ENCODE measurements at regions not wholly inside any gene's neighbourhood (a gene's known extent, or its start where the extent isn't known, plus 50 kb on each side); places are given as distances from the start of the nearest gene placed in this dataset.

- CTCF ChIA-PET, result no interaction called here
- intact Hi-C loops (cut with micrococcal nuclease), result no loop called here
- ATAC-seq, result no peak
Observed at GRCh38 chr7:53413021-53413420, 377.6 kb downstream of the POM121L12 start.

GRCh38 chr7:53415816-53416215 lies 380.4 kb downstream of the POM121L12 start:
- peaks cover 0 to 7% (median 0%) of the 10 kb centered on the region in 3 experiments for H3K9me3 ChIP-seq (ENCODE audit: control insufficient read depth in 2 of 3, low read length in 3 of 3)
- intact Hi-C loops (cut with micrococcal nuclease), result no loop called here
- Mint-ChIP-seq H3K9me3 (peaks cover 8 to 62% (median 24%) of the 10 kb centered on the region in 11 donors), H3K27me3 (no peaks in the 10 kb centered on the region), H3K27ac (no peak overlapping the region), H3K4me1 (no peaks in the 10 kb centered on the region), H3K36me3 (peaks cover 0 to 12% (median 0%) of the 10 kb centered on the region in 5 donors), H3K4me3 (no peak overlapping the region)
- H3K27ac ChIP-seq (ENCODE audit: low read depth, low read length), result no peak overlapping the region
- ChIA-PET CTCF (no interaction called here), POLR2A (no interaction called here)
- no peaks in the 10 kb centered on the region for H3K27me3 ChIP-seq (ENCODE audit: control insufficient read depth in 2 of 2, insufficient read depth in 2 of 2, low read length in 2 of 2)
- no peaks in the 10 kb centered on the region for H3K36me3 ChIP-seq (ENCODE audit: control insufficient read depth in 2 of 3, insufficient read depth in 3 of 3, low read length in 3 of 3)
- ATAC-seq, result no peak
- no peak for DNase-seq
- H3K4me3 ChIP-seq (ENCODE audit: low read length), result no peak overlapping the region
- no peaks in the 10 kb centered on the region for H3K4me1 ChIP-seq (ENCODE audit: control insufficient read depth in 2 of 2, insufficient read depth in 2 of 2, low read length in 2 of 2)

More at GRCh38 chr7:53413021-53413420, 377.6 kb downstream of the POM121L12 start:
- no peaks in the 10 kb centered on the region for H3K4me1 ChIP-seq (ENCODE audit: control insufficient read depth in 2 of 2, insufficient read depth in 2 of 2, low read length in 2 of 2)
- peaks cover 4 to 47% (median 23%) of the 10 kb centered on the region in 11 donors for H3K9me3 Mint-ChIP-seq
- no peaks in the 10 kb centered on the region for H3K4me1 Mint-ChIP-seq
- H3K36me3 ChIP-seq (ENCODE audit: control insufficient read depth in 2 of 3, insufficient read depth in 3 of 3, low read length in 3 of 3), result no peaks in the 10 kb centered on the region
- H3K27ac Mint-ChIP-seq, result no peak overlapping the region
- H3K4me3 Mint-ChIP-seq, result no peak overlapping the region
- peaks cover 0 to 12% (median 0%) of the 10 kb centered on the region in 5 donors for H3K36me3 Mint-ChIP-seq
- H3K27ac ChIP-seq (ENCODE audit: low read depth, low read length), result no peak overlapping the region
- no peaks in the 10 kb centered on the region for H3K9me3 ChIP-seq (ENCODE audit: control insufficient read depth in 2 of 3, low read length in 3 of 3)
- H3K4me3 ChIP-seq (ENCODE audit: low read length), result no peak overlapping the region
- H3K27me3 ChIP-seq (ENCODE audit: control insufficient read depth in 2 of 2, insufficient read depth in 2 of 2, low read length in 2 of 2), result no peaks in the 10 kb centered on the region
- POLR2A ChIA-PET, result no interaction called here
- H3K27me3 Mint-ChIP-seq, result no peaks in the 10 kb centered on the region
- no peak for DNase-seq

DNA sequence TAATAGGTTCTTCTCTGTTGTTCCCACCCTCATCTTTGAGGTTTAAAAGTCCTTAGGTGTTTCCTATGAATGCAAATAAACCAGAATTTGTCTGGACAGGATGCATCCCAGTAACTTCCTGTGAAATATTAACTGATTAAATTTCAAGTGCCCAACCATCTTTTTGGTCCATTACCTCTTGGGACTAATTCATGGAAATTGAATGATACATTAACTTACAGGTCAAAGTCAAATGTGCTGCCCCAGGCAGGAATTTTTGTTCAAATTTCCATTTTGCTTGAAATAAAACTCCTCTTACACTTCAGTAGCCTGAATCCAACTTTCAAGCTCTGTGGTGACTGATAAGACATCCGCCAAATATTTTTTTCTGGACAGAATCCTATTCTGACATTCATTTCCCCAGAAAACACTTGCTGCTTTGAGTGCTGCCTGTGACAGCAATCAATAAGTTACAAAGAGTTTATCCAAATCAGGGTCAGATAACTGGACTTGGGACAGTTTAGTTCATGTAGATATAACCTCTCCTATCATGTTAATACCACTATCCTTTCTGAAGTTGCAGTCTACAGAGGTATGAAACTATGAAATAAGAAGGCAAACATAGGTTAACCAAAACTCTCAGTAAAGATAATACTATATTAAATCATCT lies 383.5 kb downstream of the POM121L12 start:
- ATAC-seq (no peak), DNase-seq (no peak)
- Histone ChIP-seq H3K4me1 (ENCODE audit: control insufficient read depth in 2 of 2, insufficient read depth in 2 of 2, low read length in 2 of 2) (no peaks in the 10 kb centered on the region), H3K27me3 (ENCODE audit: control insufficient read depth in 2 of 2, insufficient read depth in 2 of 2, low read length in 2 of 2) (no peaks in the 10 kb centered on the region), H3K36me3 (ENCODE audit: control insufficient read depth in 2 of 3, insufficient read depth in 3 of 3, low read length in 3 of 3) (no peaks in the 10 kb centered on the region), H3K27ac (ENCODE audit: low read depth, low read length) (no peak overlapping the region), H3K9me3 (ENCODE audit: control insufficient read depth in 2 of 3, low read length in 3 of 3) (peaks cover 0 to 12% (median 0%) of the 10 kb centered on the region in 3 experiments), H3K4me3 (ENCODE audit: low read length) (no peak overlapping the region)
- ChIA-PET CTCF (no interaction called here), POLR2A (no interaction called here)
- peaks cover 10 to 63% (median 18%) of the 10 kb centered on the region in 11 donors for H3K9me3 Mint-ChIP-seq
- no peaks in the 10 kb centered on the region for H3K4me1 Mint-ChIP-seq
- H3K27me3 Mint-ChIP-seq, result no peaks in the 10 kb centered on the region
- H3K36me3 Mint-ChIP-seq, result peaks cover 0 to 12% (median 0%) of the 10 kb centered on the region in 5 donors
- intact Hi-C loops (cut with micrococcal nuclease), result no loop called here
- no peak overlapping the region for H3K4me3 Mint-ChIP-seq
- H3K27ac Mint-ChIP-seq, result no peak overlapping the region

- no peaks in the 10 kb centered on the region for H3K4me1 Mint-ChIP-seq
- POLR2A ChIA-PET, result no interaction called here
- no peaks in the 10 kb centered on the region for H3K27me3 Mint-ChIP-seq
- Histone ChIP-seq H3K4me1 (ENCODE audit: control insufficient read depth in 2 of 2, insufficient read depth in 2 of 2, low read length in 2 of 2) (no peaks in the 10 kb centered on the region), H3K27me3 (ENCODE audit: control insufficient read depth in 2 of 2, insufficient read depth in 2 of 2, low read length in 2 of 2) (no peaks in the 10 kb centered on the region), H3K4me3 (ENCODE audit: low read length) (no peak overlapping the region), H3K36me3 (ENCODE audit: control insufficient read depth in 2 of 3, insufficient read depth in 3 of 3, low read length in 3 of 3) (no peaks in the 10 kb centered on the region), H3K27ac (ENCODE audit: low read depth, low read length) (no peak overlapping the region), H3K9me3 (ENCODE audit: control insufficient read depth in 2 of 3, low read length in 3 of 3) (peaks cover 0 to 12% (median 0%) of the 10 kb centered on the region in 3 experiments)
- peaks cover 9 to 52% (median 19%) of the 10 kb centered on the region in 11 donors for H3K9me3 Mint-ChIP-seq
- no peak overlapping the region for H3K27ac Mint-ChIP-seq
- H3K4me3 Mint-ChIP-seq, result no peak overlapping the region
- peaks cover 0 to 9% (median 0%) of the 10 kb centered on the region in 5 donors for H3K36me3 Mint-ChIP-seq
- no peak for DNase-seq
- no peak for ATAC-seq
- CTCF ChIA-PET, result no interaction called here
- intact Hi-C loops (cut with micrococcal nuclease), result no loop called here
Observed at GRCh38 chr7:53420550-53420949, 385.1 kb downstream of the POM121L12 start.

GRCh38 chr7:53422291-53422690 lies 386.9 kb downstream of the POM121L12 start:
- no peak for DNase-seq
- Histone ChIP-seq H3K4me1 (ENCODE audit: control insufficient read depth in 2 of 2, insufficient read depth in 2 of 2, low read length in 2 of 2) (no peaks in the 10 kb centered on the region), H3K36me3 (ENCODE audit: control insufficient read depth in 2 of 3, insufficient read depth in 3 of 3, low read length in 3 of 3) (no peaks in the 10 kb centered on the region), H3K4me3 (ENCODE audit: low read length) (no peak overlapping the region), H3K27me3 (ENCODE audit: control insufficient read depth in 2 of 2, insufficient read depth in 2 of 2, low read length in 2 of 2) (no peaks in the 10 kb centered on the region), H3K9me3 (ENCODE audit: control insufficient read depth in 2 of 3, low read length in 3 of 3) (peaks cover 0 to 12% (median 0%) of the 10 kb centered on the region in 3 experiments), H3K27ac (ENCODE audit: low read depth, low read length) (no peak overlapping the region)
- no peak overlapping the region for H3K27ac Mint-ChIP-seq
- H3K27me3 Mint-ChIP-seq, result no peaks in the 10 kb centered on the region
- H3K4me1 Mint-ChIP-seq, result no peaks in the 10 kb centered on the region
- no peak overlapping the region for H3K4me3 Mint-ChIP-seq
- peaks cover 0 to 5% (median 0%) of the 10 kb centered on the region in 5 donors for H3K36me3 Mint-ChIP-seq
- peaks cover 2 to 50% (median 14%) of the 10 kb centered on the region in 11 donors for H3K9me3 Mint-ChIP-seq
- intact Hi-C loops (cut with micrococcal nuclease), result no loop called here
- no peak for ATAC-seq
- POLR2A ChIA-PET, result no interaction called here
- CTCF ChIA-PET, result no interaction called here

DNA sequence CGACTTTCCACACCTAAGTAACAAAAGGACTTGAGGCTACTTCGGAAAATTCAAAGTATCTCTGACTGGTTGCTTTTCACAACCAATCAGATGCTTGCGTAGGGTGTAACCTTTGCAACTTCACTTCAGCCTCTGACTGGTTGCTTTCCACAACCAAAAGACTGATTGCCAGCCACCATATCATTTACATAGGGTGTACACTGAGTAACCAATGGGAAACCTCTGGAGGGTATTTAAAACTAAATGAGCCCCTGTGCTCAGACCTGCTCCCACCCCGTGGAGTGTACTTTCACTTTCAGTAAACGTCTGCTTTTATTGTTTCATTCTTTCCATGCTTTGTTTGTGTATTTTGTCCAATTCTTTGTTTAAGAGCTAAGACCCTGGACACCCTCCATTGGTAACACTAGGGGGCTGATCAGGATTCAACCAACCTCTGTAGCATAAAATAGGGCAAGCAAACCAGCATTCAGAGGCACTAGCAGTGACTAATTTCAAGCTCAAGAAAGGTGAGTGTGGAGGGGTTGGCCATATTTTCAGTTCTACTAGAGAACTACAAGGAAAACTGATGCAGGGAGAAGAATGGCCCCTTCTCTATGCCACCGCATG lies 390.8 kb downstream of the POM121L12 start:
- H3K36me3 ChIP-seq (ENCODE audit: control insufficient read depth in 2 of 3, insufficient read depth in 3 of 3, low read length in 3 of 3), result no peaks in the 10 kb centered on the region
- Mint-ChIP-seq H3K4me1 (no peaks in the 10 kb centered on the region), H3K4me3 (no peak overlapping the region), H3K27me3 (no peaks in the 10 kb centered on the region), H3K36me3 (peaks cover 0 to 5% (median 0%) of the 10 kb centered on the region in 5 donors), H3K27ac (peak overlapping the region in 1 of 9 donors; percentile 63), H3K9me3 (peaks cover 0 to 31% (median 10%) of the 10 kb centered on the region in 11 donors)
- ChIA-PET POLR2A (no interaction called here), CTCF (no interaction called here)
- ATAC-seq (no peak), DNase-seq (no peak)
- H3K4me1 ChIP-seq (ENCODE audit: control insufficient read depth in 2 of 2, insufficient read depth in 2 of 2, low read length in 2 of 2), result no peaks in the 10 kb centered on the region
- no peak overlapping the region for H3K27ac ChIP-seq (ENCODE audit: low read depth, low read length)
- no peak overlapping the region for H3K4me3 ChIP-seq (ENCODE audit: low read length)
- H3K9me3 ChIP-seq (ENCODE audit: control insufficient read depth in 2 of 3, low read length in 3 of 3), result peaks cover 0 to 5% (median 0%) of the 10 kb centered on the region in 3 experiments
- intact Hi-C loops (cut with micrococcal nuclease), result no loop called here
- no peaks in the 10 kb centered on the region for H3K27me3 ChIP-seq (ENCODE audit: control insufficient read depth in 2 of 2, insufficient read depth in 2 of 2, low read length in 2 of 2)

DNA sequence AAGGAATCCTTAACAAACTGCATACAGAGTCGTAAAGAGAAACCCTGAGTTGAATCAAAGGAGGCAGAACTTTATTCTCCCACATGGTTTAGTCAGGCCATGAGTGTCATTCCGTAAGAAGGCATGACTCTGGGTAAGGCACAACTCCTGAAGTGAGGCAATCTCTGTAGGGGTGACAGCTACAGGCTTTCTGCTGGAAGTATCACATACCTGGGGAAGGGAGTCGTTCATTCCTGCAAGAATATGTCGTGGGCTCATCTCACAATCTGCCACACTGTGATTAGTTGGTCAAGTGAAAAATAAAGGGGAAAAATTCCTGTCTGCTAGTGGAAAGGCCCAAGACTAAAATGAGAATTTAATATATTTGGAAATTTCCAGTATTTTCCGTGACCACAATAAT lies 392.6 kb downstream of the POM121L12 start:
- Mint-ChIP-seq H3K36me3 (peaks cover 0 to 5% (median 0%) of the 10 kb centered on the region in 5 donors), H3K27ac (no peak overlapping the region), H3K9me3 (peaks cover 0 to 25% (median 7%) of the 10 kb centered on the region in 11 donors), H3K4me3 (no peak overlapping the region), H3K4me1 (no peaks in the 10 kb centered on the region), H3K27me3 (no peaks in the 10 kb centered on the region)
- no peak for DNase-seq
- ATAC-seq, result no peak
- ChIA-PET POLR2A (interaction anchor here (0.6 kb wide), 1 partner anchor 31 kb away, joined by 4 read pairs; no protein-coding TSS in a partner anchor), CTCF (no interaction called here)
- intact Hi-C loops (cut with micrococcal nuclease), result no loop called here
- H3K4me1 ChIP-seq (ENCODE audit: control insufficient read depth in 2 of 2, insufficient read depth in 2 of 2, low read length in 2 of 2), result no peaks in the 10 kb centered on the region
- no peaks in the 10 kb centered on the region for H3K9me3 ChIP-seq (ENCODE audit: control insufficient read depth in 2 of 3, low read length in 3 of 3)
- H3K36me3 ChIP-seq (ENCODE audit: control insufficient read depth in 2 of 3, insufficient read depth in 3 of 3, low read length in 3 of 3), result no peaks in the 10 kb centered on the region
- H3K27ac ChIP-seq (ENCODE audit: low read depth, low read length), result no peak overlapping the region
- no peak overlapping the region for H3K4me3 ChIP-seq (ENCODE audit: low read length)
- H3K27me3 ChIP-seq (ENCODE audit: control insufficient read depth in 2 of 2, insufficient read depth in 2 of 2, low read length in 2 of 2), result no peaks in the 10 kb centered on the region

Data from naive thymus-derived CD4-positive, alpha-beta T cell (primary cell).